GM12878 (cell line): ENCODE measurements at regions not wholly inside any gene's neighbourhood (a gene's known extent, or its start where the extent isn't known, plus 50 kb on each side); places are given as distances from the start of the nearest gene placed in this dataset.

Experiments
- BMI1 ChIP-seq: fragments of 450-650 bp; IDR thresholded peaks from 2 replicates; pipeline ENCODE4 v1.6.1; 2016; ENCODE audit warnings: mild to moderate bottlenecking, moderate library complexity, borderline replicate concordance
- CHD2 ChIP-seq: IDR thresholded peaks from 2 replicates; pipeline ENCODE4 v1.6.1; 2011; ENCODE audit warnings: low read depth, low read length, improper control_type of control experiment, borderline replicate concordance
- CREB1 ChIP-seq: IDR thresholded peaks from 2 replicates; pipeline ENCODE4 v1.6.1; 2012; ENCODE audit warnings: low read depth, mild to moderate bottlenecking, inconsistent platforms
- E4F1 ChIP-seq: fragments of 450-650 bp; IDR thresholded peaks from 2 replicates; pipeline ENCODE4 v1.6.1; 2018; ENCODE audit warnings: borderline replicate concordance, mild to moderate bottlenecking; ENCODE audit not compliant: partially characterized antibody
- ELK1 ChIP-seq: IDR thresholded peaks from 2 replicates; pipeline ENCODE4 v1.6.1; 2012; ENCODE audit warnings: low read depth, low read length, improper control_type of control experiment
- MEF2A ChIP-seq: IDR thresholded peaks from 2 replicates; pipeline ENCODE4 v1.6.1; 2011; ENCODE audit warnings: low read depth, mild to moderate bottlenecking, low read length, moderate library complexity; ENCODE audit not compliant: insufficient read depth
- MTA2 ChIP-seq: fragments of 450-650 bp; IDR thresholded peaks from 2 replicates; pipeline ENCODE4 v1.6.1; 2016; ENCODE audit warnings: low read depth, mild to moderate bottlenecking, moderate library complexity
- MYC ChIP-seq: IDR thresholded peaks from 2 replicates; pipeline ENCODE4 v1.6.1; 2011; ENCODE audit warnings: mild to moderate bottlenecking, low read length, moderate library complexity, inconsistent platforms; ENCODE audit not compliant: insufficient read depth, insufficient replicate concordance, insufficient read length, severe bottlenecking
- SMAD5 ChIP-seq: IDR thresholded peaks from 2 replicates; pipeline ENCODE4 v1.6.1; 2016; ENCODE audit warnings: antibody characterized with exemption, low read depth
- SUPT20H ChIP-seq: IDR thresholded peaks from 2 replicates; pipeline ENCODE4 v1.6.1; 2011; ENCODE audit warnings: low read depth, mild to moderate bottlenecking, low read length, moderate library complexity, borderline replicate concordance; ENCODE audit not compliant: control insufficient read depth

GRCh38 chr5:68463606-68464005 lies 248.1 kb downstream of the PIK3R1 start (continued):
- TF ChIP-seq E4F1 (no peak), ELK1 (no peak), MEF2A (no peak), CHD2 (no peak), SMAD5 (no peak), BMI1 (no peak), MYC (no peak), CREB1 (no peak), SUPT20H (no peak), MTA2 (no peak)
- TF ChIP-seq, all 136 proteins: peak for 0
